Transverse colon (tissue), 4 donors: ENCODE measurements at regions not wholly inside any gene's neighbourhood (a gene's known extent, or its start where the extent isn't known, plus 50 kb on each side); places are given as distances from the start of the nearest gene placed in this dataset.

ENCODE experiments used
- DNase-seq: peaks from one replicate; pipeline ENCODE4 v3.0.0-alpha.2; 2019
- H3K27ac ChIP-seq, 4 donors: fragments of 200-600 bp; sonication (generic); 2 replicates each; pipeline ENCODE4 v1.5.1; 2016 to 2018; ENCODE audit warnings: inconsistent platforms in 4 of 4
- H3K27me3 ChIP-seq: fragments of 200-600 bp; sonication (generic); 2 replicates; pipeline ENCODE4 v1.5.1; 2017; ENCODE audit warnings: inconsistent platforms
- H3K36me3 ChIP-seq, 4 donors: fragments of 200-600 bp; sonication (generic); 2 replicates each; pipeline ENCODE4 v1.5.1; 2017 to 2019; ENCODE audit warnings: inconsistent platforms in 4 of 4
- H3K4me1 ChIP-seq, 4 donors: fragments of 200-600 bp; sonication (generic); 2 replicates each; pipeline ENCODE4 v1.5.1; 2017 to 2020; ENCODE audit warnings: inconsistent platforms in 4 of 4
- H3K4me3 ChIP-seq, 4 donors: fragments of 200-600 bp; sonication (generic); 1 replicate in 1 of 4; 2 replicates in 3 of 4; pipeline versions ENCODE4 v1.5.1 to v1.6.1; 2017 to 2019; ENCODE audit warnings: inconsistent platforms in 4 of 4
- H3K9me3 ChIP-seq, 2 donors: fragments of 200-600 bp; sonication (generic); 2 replicates each; pipeline ENCODE4 v1.5.1; 2017 to 2019; ENCODE audit warnings: inconsistent platforms in 2 of 2
- CTCF ChIP-seq, 5 experiments: fragments of 200-600 bp in 3 of 5; fragments of 450-650 bp in 2 of 5; sonication (generic) in 3 of 5; IDR thresholded peaks; 1 replicate in 2 of 5; 2 replicates in 3 of 5; pipeline ENCODE4 v1.5.1; 2016 to 2017; ENCODE audit warnings: antibody characterized with exemption in 5 of 5, inconsistent platforms in 3 of 5, mild to moderate bottlenecking in 2 of 5, moderate library complexity in 1 of 5
- EP300 ChIP-seq: sonication (generic); formaldehyde crosslinking; IDR thresholded peaks from one replicate; pipeline ENCODE4 v1.6.1; 2017; ENCODE audit warnings: antibody characterized with exemption, low read depth
- POLR2A ChIP-seq: fragments of 450-650 bp; IDR thresholded peaks from one replicate; pipeline ENCODE4 v1.6.1; 2016; ENCODE audit warnings: antibody characterized with exemption, mild to moderate bottlenecking, moderate library complexity
- POLR2AphosphoS5 ChIP-seq, 3 donors: sonication (generic); formaldehyde crosslinking; IDR thresholded peaks; one replicate each; pipeline ENCODE4 v1.6.1; 2016; ENCODE audit warnings: antibody characterized with exemption in 3 of 3
- WGBS, 2 donors: methylation state at CpG; one replicate each; pipeline ENCODE4 v1.1.5; 2018; ENCODE audit warnings: low coverage in 1 of 2; 5-methylcytosine and 5-hydroxymethylcytosine counted together
- in situ Hi-C, 4 donors: fragments of 200-750 bp; cut with MboI; loops; one replicate each; pipeline versions ENCODE4 v1.15.0 to v1.15.1; 2017; ENCODE audit warnings: low sequenced_read_pairs in 3 of 4, low pct_ligation_motif_present in 1 of 4, low pct_unique_long_range_greater_than_20kb in 1 of 4
- intact Hi-C: fragments of 100-400 bp; cut with DNase I; formaldehyde crosslinking; loops from one replicate; pipeline ENCODE4 v1.15.1; 2023; ENCODE audit warnings: low total_unique reads

- no peaks in the 10 kb centered on the region for H3K4me1 ChIP-seq
- no peaks in the 10 kb centered on the region for H3K9me3 ChIP-seq
- H3K4me3 ChIP-seq: no peak overlapping the region
- DNase-seq: no peak
- no peaks in the 10 kb centered on the region for H3K27me3 ChIP-seq
- TF ChIP-seq CTCF (IDR thresholded peaks at IDR 0.05) (no peak), EP300 (no peak), POLR2A (no peak), POLR2AphosphoS5 (IDR thresholded peaks at IDR 0.05) (no peak)
- intact Hi-C loops: no loop called here
- in situ Hi-C loops: no loop called here
- H3K27ac ChIP-seq: no peak overlapping the region
- no peaks in the 10 kb centered on the region for H3K36me3 ChIP-seq
Observed at GRCh38 chr1:193944454-193944853, 758.0 kb upstream of the B3GALT2 start.

- Histone ChIP-seq H3K4me1 (no peaks in the 10 kb centered on the region), H3K27ac (no peak overlapping the region), H3K27me3 (no peaks in the 10 kb centered on the region), H3K4me3 (no peak overlapping the region), H3K36me3 (no peaks in the 10 kb centered on the region), H3K9me3 (no peaks in the 10 kb centered on the region)
- no peak for DNase-seq
- in situ Hi-C loops (no loop called here), intact Hi-C loops (no loop called here)
- WGBS, 2 donors: 33 to 84% methylated on average over 1 of the region's 1 CpG
- TF ChIP-seq EP300 (no peak), POLR2AphosphoS5 (IDR thresholded peaks at IDR 0.05) (no peak), POLR2A (no peak), CTCF (IDR thresholded peaks at IDR 0.05) (no peak)
Observed at GRCh38 chr1:193940176-193940575, 753.8 kb upstream of the B3GALT2 start.

GRCh38 chr1:193939585-193939984, 753.2 kb upstream of the B3GALT2 start:
- no peak overlapping the region for H3K4me3 ChIP-seq

GRCh38 chr1:193937308-193937707, 750.9 kb upstream of the B3GALT2 start:
- 96 to 100% methylated on average over 1 of the region's 1 CpG for WGBS, 2 donors
- H3K36me3 ChIP-seq: no peaks in the 10 kb centered on the region
- in situ Hi-C loops: no loop called here

More at GRCh38 chr1:193939585-193939984, 753.2 kb upstream of the B3GALT2 start:
- intact Hi-C loops: no loop called here
- no peak overlapping the region for H3K27ac ChIP-seq
- H3K4me1 ChIP-seq: no peaks in the 10 kb centered on the region
- no peaks in the 10 kb centered on the region for H3K36me3 ChIP-seq
- 89% methylated on average over 3 of the region's 3 CpGs; no CpG with 5 or more reads in 1 of the 2 donors for WGBS, 2 donors
- no peak for TF ChIP-seq POLR2A
- TF ChIP-seq EP300: no peak
- DNase-seq: no peak
- H3K27me3 ChIP-seq: no peaks in the 10 kb centered on the region
- no peaks in the 10 kb centered on the region for H3K9me3 ChIP-seq
- in situ Hi-C loops: no loop called here

More at GRCh38 chr1:193937308-193937707, 750.9 kb upstream of the B3GALT2 start:
- Histone ChIP-seq H3K9me3 (no peaks in the 10 kb centered on the region), H3K4me1 (no peaks in the 10 kb centered on the region), H3K27ac (no peak overlapping the region), H3K4me3 (no peak overlapping the region), H3K27me3 (no peaks in the 10 kb centered on the region)
- intact Hi-C loops: no loop called here
- no peak for DNase-seq
- TF ChIP-seq EP300 (no peak), CTCF (IDR thresholded peaks at IDR 0.05) (no peak), POLR2A (no peak), POLR2AphosphoS5 (IDR thresholded peaks at IDR 0.05) (no peak)
